ENCODE measurements at regions not wholly inside any gene's neighbourhood (a gene's known extent, or its start where the extent isn't known, plus 50 kb on each side); places are given as distances from the start of the nearest gene placed in this dataset.

DNA sequence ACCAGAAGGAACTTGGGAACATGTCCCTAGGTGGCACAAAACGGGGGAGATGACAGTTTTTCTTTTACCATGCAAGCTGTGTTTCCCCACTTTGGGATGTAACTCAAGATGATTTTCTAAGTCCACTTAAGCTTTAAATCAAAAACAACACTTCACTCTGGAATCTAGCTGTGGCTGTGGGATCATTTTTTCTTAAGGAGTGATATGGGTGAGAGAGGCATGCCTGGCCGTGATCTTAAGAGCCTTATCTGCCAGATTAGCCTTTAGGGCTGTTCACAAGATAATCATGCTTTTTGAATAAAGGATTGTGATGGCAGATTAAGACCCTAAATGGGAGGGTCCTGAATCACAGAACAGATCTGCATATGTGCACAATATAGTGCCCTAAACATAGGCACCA, 384.8 kb upstream of the SEMA6D start:
- TF ChIP-seq, protein P1, sequence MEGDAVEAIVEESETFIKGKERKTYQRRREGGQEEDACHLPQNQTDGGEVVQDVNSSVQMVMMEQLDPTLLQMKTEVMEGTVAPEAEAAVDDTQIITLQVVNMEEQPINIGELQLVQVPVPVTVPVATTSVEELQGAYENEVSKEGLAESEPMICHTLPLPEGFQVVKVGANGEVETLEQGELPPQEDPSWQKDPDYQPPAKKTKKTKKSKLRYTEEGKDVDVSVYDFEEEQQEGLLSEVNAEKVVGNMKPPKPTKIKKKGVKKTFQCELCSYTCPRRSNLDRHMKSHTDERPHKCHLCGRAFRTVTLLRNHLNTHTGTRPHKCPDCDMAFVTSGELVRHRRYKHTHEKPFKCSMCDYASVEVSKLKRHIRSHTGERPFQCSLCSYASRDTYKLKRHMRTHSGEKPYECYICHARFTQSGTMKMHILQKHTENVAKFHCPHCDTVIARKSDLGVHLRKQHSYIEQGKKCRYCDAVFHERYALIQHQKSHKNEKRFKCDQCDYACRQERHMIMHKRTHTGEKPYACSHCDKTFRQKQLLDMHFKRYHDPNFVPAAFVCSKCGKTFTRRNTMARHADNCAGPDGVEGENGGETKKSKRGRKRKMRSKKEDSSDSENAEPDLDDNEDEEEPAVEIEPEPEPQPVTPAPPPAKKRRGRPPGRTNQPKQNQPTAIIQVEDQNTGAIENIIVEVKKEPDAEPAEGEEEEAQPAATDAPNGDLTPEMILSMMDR (conservative IDR thresholded peaks at IDR 0.05 in 1 of 2, IDR thresholded peaks at IDR 0.05 in 1 of 2; ENCODE audit: extremely low read depth in 1 of 2, insufficient read depth in 1 of 2, low read depth in 1 of 2, low read length in 2 of 2) = no peak
- TF ChIP-seq EZH2 (IDR thresholded peaks at IDR 0.05; ENCODE audit: borderline replicate concordance, low read length) = no peak
